CD4-positive, alpha-beta T cell treated with Interleukin-10 for 1 hour (primary cell): ENCODE measurements at regions not wholly inside any gene's neighbourhood (a gene's known extent, or its start where the extent isn't known, plus 50 kb on each side); places are given as distances from the start of the nearest gene placed in this dataset.
"Not testable (repeated sequence)": the region's sequence is repeated elsewhere in the genome, so short reads cannot be mapped to it uniquely, and the experiment has no call there.

Experiments used
- DNase-seq: peaks from one replicate; pipeline ENCODE4 v3.0.0-alpha.2; 2020

DNA sequence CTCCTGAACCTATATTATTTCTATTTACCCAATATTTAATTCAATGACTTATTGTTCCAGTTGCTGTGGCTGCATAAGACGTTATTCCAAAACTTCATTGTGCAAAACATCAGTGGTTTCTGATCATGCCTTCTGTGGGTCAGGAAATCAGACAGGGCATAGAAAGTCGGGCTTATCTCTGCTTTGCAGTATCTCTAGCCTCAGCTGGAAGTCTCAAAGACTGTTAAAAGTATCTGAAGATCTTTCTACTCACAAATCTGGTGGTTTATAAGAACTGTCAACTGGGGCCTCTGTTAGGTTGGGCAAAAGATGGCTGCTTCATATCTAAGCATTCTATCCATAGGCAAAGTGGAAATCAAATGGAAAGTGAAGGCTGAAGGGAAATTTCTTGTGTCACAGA lies 687.7 kb upstream of the ARRDC3 start:
- DNase-seq, result no peak

DNA sequence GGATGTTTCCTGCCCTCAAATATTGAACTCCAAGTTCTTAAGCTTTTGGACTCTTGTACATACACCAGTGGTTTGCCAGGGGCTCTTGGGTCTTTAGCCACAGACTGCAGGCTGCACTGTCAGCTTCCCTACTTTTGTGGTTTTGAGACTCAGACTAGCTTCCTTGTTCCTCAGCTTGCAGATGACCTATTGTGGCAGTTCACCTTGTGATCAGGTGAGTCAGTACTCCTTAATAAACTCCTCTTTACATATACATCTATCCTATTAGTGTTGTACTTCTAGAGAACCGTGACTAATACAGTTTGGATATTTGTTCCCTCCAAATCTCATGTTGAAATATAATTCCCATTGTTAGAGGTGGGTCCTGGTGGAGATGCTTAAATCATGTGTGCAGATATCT lies 681.9 kb upstream of the ARRDC3 start:
- no peak for DNase-seq

DNA sequence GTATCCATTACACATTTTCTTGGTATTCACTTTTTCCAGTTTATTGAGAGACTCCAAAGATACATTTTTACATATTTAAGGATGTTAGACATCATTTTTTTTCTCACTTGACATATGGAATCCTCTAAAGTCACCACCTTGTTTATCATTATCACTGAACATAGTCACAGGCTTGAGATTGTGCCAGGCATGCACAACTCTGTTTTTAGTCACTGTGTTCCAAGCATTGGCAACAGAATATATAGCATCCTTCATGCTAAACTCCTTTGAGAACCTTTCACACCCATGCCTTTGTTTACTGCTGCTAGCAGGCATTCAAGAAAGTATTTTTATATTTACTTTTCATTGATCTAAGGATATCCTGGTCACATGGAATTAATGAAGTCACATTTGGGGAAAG lies 668.6 kb upstream of the ARRDC3 start:
- DNase-seq, result no peak

DNA sequence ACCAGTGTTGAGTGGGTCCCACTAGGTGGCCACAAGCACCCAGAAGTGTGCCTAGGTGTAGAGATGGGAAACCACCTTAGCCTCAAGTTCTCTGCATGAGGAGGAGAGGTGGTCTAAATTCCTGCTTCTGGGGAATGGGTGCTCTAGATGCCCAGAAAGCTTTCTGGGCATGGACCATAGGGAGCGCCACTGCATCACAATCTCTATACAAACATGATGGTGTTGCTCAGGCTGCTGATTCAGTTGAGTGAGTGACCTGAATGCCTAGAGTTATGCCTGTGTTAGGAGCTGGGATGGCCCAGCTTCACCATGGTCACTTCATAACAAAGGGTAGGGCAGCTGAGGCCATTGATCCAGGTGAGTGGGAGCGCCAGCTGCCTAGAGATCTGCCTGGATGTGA lies 667.9 kb upstream of the ARRDC3 start:
- DNase-seq, result no peak

DNA sequence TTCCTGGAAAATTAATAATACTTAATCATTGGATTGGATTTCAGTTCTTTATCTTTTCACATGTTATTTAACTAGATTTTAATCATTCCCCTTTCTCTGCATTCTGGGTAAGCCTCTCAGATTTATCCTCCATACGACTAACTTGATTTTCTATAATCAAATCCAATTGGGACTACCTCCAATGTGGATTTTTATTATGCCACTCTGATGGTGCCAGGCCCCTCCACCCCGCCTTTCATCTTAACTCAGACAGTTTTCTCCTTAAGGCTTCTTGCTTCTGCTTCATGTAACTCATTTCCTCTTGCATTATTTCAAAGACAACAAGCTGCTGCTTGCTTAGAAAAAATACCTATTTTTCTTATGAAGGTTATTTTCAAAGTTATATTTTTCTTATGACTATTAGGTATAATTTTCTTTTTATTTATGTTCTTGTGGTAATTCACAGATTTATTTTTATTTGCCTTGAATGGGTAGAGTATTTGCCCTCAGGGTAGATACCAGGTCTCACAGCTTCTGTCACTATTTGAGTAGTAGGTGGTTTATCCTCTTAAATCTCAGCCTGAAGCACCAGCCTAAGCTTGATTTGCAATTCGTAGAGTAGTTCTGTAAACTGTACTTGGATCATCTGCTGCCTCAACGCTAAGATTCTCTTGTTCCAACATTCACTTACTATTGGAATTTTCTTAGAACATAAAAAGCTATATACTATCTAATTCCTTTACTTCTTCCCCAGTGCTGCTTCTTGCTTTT lies 659.0 kb upstream of the ARRDC3 start:
- DNase-seq, result no peak

DNA sequence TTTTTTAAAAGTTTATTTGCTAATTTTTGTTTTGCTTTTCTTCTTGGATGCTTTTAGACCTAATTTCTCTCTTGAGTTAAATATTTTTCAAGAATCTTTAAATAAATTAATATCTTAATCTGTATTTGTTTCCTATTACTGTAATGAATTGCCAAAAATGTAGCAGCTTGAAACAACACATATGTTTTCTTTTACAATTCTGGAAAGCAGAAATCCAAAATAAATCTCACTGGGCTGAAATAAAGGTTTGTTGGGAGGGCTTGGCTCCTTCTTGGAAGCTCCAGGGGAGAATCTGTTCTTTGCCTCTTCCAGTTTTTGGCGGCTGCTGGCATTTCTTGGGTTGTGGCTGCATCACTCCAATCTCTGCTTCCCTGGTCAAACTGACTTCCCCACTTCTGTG lies 658.1 kb upstream of the ARRDC3 start:
- DNase-seq, result no peak

DNA sequence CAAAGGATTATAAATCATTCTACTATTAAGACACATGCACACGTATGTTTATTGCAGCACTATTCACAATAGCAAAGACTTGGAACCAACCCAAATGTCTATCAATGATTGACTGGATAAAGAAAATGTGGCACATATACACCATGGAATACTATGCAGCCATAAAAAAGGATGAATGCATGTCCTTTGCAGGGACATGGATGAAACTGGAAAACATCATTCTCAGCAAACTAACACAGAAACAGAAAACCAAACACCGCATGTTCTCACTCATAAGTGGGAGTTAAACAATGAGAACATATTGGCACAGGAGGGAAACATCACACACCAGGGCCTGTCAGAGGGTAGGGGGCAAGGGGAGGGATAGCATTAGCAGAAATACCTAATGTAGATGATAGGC lies 646.7 kb upstream of the ARRDC3 start:
- DNase-seq, result not testable (repeated sequence)

DNA sequence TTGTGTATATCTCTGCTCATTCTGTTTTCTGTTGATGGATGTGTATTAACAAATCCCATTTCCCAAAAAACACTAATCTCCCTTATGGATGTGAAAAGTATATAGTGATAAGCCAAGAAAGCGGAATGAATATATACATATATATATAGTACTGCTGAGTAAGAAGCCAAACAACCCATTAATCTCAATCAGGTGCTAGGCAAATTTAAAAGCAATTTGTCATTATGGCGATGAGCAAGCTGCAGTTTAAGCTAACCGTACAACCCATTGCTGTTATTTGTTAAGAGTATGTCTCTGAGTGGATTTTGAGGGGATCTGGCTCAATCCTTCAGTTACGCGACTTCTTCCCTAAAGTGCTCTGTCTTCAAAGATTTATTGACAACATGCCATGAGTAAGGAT lies 640.4 kb upstream of the ARRDC3 start:
- no peak for DNase-seq

DNA sequence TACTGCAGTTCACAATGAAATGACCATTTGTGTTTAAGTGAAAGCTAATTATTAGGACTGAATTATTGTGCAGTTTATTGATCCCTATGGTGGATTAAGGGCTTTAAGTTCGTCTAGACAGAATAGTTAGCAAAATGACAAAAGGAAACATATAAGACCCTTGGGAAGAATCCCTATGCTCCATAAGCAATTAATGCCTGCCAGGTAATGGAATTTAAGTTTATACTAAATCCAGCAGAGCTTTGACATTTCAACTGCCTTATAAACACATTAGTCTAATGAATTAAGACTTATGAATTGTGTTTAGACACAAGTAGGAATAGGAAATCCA lies 640.0 kb upstream of the ARRDC3 start:
- DNase-seq, result no peak

DNA sequence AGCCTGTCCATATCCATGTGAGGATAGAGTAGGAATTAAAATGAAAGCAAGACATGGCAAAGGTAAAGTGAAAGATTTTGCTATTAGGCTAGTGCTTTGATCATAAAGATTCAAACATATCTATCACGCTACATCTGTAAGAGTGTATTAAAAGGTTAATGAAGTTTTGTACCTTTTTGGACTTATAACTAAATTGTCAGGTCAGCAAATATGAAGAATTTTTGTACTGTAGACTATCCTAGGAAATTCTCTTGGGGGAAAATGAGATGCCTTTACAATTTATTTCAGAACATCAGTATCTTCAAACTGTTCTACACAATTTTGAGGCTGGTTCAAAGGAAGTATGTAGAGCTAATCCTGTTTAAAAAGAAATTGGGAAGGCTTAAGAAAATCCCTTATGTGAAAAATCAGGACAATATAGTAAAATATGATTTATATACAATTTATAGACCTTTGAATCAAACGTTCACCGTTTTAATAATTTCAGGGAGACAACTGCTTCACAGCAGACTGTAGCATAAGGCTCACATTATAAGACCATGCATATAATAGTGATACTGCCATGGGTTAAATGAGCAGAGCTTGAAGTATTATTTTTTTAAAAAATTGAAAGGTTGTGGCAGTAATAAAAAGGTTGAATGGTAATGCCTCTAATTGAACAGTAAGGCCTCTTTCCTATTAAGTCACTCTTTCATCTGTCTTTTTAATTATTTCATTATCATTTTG lies 639.5 kb upstream of the ARRDC3 start:
- DNase-seq, result no peak

DNA sequence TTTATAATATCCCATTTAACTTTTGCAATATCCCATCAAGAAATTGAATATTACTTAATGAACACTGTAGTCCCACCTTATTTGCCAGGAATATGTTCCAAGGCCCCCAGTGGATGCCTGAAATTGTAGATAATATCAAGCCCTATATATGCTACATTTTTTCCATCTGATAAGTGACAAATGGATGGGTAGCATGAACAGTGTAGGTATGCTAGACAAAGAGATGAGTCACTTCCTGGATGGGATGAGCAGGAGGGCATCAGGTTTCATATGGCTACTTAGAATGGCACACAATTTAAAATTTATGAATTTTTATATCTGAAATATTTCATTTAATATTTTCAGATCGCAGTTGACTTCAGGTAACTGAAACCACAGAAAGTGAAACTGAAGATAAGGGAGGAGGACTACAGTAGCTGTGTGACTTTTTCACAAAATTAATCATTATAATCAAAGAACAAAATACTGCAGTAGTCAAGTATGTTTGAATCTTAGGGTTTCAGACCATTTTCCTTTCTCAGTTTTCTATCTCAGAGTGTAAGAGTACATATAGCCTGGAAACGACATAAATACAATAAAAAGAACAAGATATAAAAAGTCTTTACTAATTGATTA lies 636.4 kb upstream of the ARRDC3 start:
- no peak for DNase-seq

DNA sequence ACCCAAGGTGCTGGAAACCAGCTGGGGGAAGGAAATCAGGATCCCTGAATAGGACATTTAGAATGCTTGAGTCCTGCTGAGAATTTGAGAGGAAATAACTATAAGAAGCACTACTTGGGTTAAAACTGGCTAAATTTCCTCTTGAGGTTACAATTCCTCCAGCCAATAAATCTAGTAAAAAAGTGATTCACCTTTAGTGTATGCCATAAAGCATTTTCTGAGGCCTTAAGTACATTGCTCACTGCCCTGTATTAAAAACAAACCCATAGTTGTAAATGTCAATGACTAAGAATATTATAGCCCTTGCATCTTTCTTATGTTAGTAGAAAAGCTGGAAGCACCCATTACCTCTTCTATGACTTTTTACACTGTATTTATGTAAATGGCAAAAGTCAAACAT lies 634.7 kb upstream of the ARRDC3 start:
- DNase-seq, result no peak

DNA sequence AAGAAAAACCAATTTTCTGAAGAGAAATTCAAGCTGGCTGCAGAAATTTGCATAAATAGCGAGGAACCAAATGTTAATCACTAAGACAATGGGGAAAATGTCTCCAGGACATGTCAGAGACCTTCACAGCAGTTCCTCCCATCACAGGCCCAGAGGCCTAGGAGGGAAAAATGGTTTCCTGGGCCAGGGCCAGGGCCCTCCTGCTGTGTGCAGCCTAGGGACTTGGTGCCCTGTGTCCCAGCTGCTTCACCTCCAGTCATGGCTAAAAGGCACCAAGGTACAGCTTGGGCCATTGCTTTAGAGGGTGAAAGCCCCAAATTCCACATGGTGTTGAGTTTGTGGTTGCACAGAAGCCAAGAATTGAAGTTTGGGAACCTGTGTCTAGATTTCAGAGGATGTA lies 628.7 kb upstream of the ARRDC3 start:
- DNase-seq, result not testable (repeated sequence)

DNA sequence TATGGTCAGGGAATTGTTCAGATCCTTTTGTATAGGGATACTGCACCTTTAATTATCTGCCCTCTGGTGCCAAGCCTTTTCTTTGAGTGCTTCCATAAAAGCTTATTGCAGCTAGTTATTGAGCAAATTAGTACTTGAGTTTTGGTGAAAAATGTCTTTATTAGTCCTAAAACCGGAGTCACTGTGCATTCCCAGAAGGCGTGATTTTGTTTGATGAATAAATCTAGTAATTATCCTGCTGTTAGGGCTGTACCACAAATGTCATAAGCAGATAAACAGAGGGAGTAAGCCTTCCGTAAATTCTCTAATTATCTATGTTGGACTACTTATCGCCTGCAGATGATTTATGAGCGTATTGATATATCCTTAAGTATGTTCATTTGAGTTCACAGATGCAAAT lies 620.7 kb upstream of the ARRDC3 start:
- DNase-seq, result no peak

DNA sequence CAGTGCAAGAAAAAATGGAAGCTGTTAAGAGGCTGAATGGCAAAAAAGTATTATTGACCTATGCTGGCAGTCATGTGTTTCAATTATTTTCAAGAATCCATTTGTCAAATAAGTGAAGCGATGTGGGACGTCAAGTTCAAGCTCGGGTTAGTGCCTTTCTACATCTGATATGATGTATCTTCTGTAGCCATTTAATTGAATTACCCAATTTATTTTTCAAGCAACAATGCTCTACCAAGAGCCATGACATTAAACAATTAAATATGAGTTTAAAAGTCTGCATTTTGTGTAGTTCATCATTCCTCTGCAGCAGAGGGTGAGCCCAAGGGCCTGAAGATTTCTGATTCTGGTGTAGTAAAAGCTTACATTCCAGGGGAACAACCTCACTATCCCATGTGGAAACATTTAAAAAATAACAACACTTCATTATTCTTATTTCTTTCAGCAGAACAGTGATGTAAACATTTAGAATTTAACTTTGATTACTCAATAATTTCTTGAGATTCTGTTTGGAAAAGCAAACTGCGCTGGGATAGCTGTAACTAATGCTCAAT lies 619.7 kb upstream of the ARRDC3 start:
- DNase-seq, result no peak

DNA sequence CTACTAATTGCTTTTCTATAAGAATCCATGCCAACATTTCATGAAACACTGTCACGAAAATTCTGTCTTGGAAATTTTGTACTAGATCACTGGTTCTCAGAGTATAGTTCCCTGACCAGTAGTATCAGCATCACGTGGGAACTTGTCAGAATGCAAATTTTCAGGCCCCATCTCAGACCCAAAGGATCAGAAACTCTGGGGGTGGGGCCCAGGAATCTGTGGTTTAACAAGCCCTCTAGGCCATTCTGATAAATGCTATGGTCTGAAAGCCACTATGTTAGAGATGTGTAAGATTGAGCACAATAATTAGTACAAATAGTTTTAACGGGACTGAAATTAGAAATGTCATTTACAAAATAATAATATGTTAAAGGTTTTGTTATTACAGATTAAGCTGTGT lies 615.7 kb upstream of the ARRDC3 start:
- DNase-seq, result no peak

DNA sequence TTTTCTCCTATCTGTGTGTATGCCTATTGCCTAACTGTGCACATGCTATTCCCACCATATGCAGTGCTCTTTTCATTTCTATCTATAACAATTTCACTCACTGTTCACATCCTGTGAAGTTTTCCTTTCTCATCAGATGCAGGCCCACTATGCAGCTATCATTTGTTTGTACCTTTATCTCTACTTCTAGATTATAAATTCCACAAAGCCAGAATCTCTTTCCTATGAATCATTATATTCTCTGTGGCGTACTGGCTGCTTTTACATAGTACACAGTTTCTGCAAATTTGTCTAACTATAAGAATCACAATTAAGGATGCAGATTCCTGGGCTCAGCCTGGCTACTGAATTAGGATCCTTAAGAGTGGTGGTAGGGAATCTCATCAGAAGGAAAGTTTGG lies 600.8 kb upstream of the ARRDC3 start:
- DNase-seq, result no peak

DNA sequence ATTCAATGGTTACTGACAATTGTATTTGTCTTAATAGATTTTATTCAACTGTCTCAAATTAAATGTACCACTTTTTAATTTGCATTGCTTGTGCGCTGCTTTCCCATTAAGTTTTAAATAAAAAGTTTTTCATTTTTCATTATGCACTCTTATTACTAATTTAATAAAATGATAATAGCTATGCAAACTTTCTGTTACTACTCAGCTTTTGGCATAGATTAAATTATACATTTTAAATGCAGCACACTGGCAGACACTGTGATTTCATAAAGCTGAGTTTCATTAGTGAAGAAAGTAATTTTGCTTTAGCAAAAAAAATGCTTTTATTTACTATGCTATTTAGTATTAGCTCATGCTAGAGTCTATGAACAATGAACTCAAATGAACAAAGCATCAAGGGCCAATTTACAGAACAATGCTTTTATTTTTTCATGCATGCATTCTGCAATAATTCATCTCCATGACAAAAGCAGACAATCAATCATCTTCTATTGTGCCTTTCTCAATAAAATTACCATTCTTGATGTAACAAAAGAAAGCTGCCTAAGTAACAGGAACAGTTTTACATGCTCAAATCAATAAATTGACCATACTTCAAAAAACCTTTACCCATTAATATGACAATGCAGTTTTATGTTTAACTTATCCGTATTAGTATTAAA lies 595.2 kb upstream of the ARRDC3 start:
- no peak for DNase-seq

DNA sequence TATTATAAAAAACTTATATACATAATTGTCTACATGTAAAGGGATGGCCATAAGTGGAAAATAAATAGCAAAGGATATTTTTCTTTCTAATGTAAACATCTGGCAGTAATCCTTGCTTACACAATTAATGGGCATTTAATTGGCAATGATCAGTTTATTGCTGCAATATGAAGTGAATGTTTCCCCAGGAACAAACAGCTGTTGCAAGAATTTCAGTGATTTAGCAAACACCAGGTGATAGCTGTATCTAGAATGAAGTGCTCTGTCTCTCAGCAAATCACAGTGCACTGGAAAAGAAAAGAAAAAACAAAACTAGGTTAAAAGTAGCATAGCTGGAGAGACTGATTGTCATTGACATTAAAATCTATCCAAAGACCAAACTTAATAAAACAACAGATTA lies 594.5 kb upstream of the ARRDC3 start:
- no peak for DNase-seq

DNA sequence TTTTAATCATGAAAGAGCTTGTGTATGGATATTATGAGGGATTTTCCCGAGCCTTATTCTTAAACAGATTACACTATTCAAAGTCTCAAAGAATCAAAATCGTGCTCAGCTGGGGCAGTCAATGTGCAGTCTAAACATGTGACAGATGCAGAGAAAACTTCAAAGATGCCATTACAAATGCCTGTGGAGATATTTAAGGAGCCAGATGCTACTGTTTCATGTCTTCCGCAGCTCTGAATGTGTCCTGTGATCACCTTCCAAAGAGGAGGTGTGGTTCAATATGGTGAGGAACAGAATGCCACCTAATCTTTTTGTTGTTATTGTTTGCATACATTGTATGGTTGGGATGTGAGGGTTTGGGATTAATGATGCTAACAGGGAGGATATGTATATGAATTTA lies 593.3 kb upstream of the ARRDC3 start:
- DNase-seq, result no peak

DNA sequence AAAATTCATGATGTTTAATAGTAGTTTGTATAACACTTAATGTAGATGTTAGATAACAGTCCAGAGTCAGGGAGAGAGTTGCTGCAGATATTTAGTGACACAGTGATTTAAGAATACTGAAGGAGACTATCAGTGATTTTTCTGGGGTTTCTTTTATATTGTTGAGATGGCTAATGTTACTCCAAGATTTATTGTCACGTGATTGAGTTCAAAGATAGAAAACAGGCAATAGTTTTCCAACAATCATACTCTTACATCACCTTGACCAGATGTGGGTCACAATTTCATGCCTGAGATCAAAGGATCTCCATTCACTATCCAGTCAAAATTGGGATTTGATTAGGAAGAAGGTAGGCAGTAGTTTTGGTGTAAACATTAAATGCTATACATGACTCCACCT lies 580.0 kb upstream of the ARRDC3 start:
- DNase-seq, result no peak

DNA sequence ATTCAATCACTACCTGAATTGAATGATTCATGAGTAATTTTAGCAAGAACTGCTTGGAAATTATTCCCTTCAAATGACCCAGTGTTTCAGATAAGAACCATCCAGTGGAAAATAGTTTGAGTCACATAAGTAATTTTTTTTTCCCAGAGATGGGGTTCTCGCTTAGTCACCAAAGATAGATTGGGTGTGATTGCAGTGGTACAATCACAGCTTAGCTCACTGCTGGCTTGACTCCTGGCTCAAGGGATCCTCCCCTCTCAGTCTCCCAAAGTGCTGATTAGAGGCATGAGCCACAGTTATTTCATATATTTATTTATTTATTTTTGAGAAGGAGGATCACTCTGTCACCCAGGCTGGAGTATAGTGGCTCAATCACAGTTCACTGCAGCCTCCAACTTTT lies 574.5 kb upstream of the ARRDC3 start:
- no peak for DNase-seq

DNA sequence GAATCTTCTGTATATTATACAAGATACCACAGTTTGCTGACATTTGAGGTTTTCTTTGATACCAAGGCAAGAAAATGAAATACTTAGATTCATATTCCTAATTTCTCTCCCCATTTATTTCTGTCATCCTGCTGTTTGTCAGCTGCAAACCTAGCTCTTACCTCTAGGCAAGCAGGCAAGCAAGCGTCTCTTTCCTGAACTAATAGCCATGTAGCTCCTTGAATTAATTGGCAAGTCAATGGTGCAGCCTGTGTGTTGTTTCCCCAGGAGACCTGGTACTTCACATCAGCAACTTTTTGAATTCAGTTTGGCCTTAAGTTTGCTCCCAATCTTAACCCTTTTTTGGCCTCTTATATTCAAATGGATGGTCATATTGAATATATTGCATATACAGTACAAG lies 573.6 kb upstream of the ARRDC3 start:
- DNase-seq, result no peak

DNA sequence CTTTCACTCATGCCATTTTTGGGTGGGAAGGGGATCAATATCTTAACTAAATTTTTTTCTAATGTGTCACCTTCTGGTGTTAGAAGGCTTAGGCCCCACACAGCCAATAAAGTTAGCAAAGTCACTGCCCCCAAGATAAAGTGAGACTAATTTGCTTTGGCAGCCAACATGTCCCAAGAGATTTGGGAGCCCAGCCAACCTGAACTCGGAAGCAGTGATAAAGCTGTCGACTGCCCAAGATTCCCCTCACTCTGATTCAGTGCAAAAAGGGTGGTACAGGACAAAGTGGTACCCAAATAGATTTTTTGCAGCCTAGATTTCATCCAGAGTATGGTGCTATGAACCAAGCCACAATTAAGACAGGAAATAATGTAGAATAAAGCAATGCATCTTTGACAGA lies 572.5 kb upstream of the ARRDC3 start:
- no peak for DNase-seq
